Peyer's patch (tissue), 4 donors: ENCODE measurements at regions not wholly inside any gene's neighbourhood (a gene's known extent, or its start where the extent isn't known, plus 50 kb on each side); places are given as distances from the start of the nearest gene placed in this dataset.

Experiments used
- DNase-seq, 3 donors: peaks; one replicate each; pipeline ENCODE4 v3.0.0-alpha.2; 2017 to 2019
- H3K27ac ChIP-seq, 4 donors: fragments of 200-600 bp; sonication (generic); one replicate each; pipeline ENCODE4 v1.5.1; 2016 to 2019
- H3K27me3 ChIP-seq, 2 donors: fragments of 200-600 bp; sonication (generic); one replicate each; pipeline ENCODE4 v1.5.1; 2019
- H3K36me3 ChIP-seq, 3 donors: fragments of 200-600 bp; sonication (generic); one replicate each; pipeline ENCODE4 v1.5.1; 2016 to 2019
- H3K4me1 ChIP-seq, 4 donors: fragments of 200-600 bp; sonication (generic); one replicate each; pipeline ENCODE4 v1.5.1; 2016 to 2019
- H3K4me3 ChIP-seq, 4 donors: fragments of 200-600 bp; sonication (generic); 1 replicate in 3 of 4; 2 replicates in 1 of 4; pipeline ENCODE4 v1.5.1; 2016 to 2019; ENCODE audit warnings: mild to moderate bottlenecking in 1 of 4
- H3K9me3 ChIP-seq, 4 donors: fragments of 200-600 bp; sonication (generic); one replicate each; pipeline ENCODE4 v1.5.1; 2016 to 2019; ENCODE audit warnings: mild to moderate bottlenecking in 1 of 4
- POLR2A ChIP-seq, 2 donors: fragments of 450-650 bp; IDR thresholded peaks; one replicate each; pipeline ENCODE4 v1.5.1; 2017; ENCODE audit warnings: antibody characterized with exemption in 2 of 2, mild to moderate bottlenecking in 2 of 2, moderate library complexity in 2 of 2
- TF ChIP-seq, protein P1 (sequence below), 6 experiments: fragments of 450-650 bp in 4 of 6; fragments of 200-600 bp in 2 of 6; sonication (generic) in 1 of 6; IDR thresholded peaks; one replicate each; pipeline ENCODE4 v1.5.1; 2017 to 2019; ENCODE audit warnings: antibody characterized with exemption in 6 of 6, mild to moderate bottlenecking in 3 of 6, moderate library complexity in 1 of 6

GRCh38 chr18:45562567-45563479 is 52.5 kb upstream of the SLC14A2 start:
- Histone ChIP-seq H3K27me3 (no peaks in the 10 kb centered on the region), H3K36me3 (no peaks in the 10 kb centered on the region), H3K9me3 (no peaks in the 10 kb centered on the region), H3K27ac (peak overlapping the region; percentile 22 to 70 (median 48)), H3K4me1 (peaks cover 0 to 5% (median 0%) of the 10 kb centered on the region in 4 donors), H3K4me3 (no peak overlapping the region)
- DNase-seq: peak in 2 of 3 donors; percentile 23 to 57
- no peak for TF ChIP-seq POLR2A (IDR thresholded peaks at IDR 0.05)
- TF ChIP-seq, protein P1, sequence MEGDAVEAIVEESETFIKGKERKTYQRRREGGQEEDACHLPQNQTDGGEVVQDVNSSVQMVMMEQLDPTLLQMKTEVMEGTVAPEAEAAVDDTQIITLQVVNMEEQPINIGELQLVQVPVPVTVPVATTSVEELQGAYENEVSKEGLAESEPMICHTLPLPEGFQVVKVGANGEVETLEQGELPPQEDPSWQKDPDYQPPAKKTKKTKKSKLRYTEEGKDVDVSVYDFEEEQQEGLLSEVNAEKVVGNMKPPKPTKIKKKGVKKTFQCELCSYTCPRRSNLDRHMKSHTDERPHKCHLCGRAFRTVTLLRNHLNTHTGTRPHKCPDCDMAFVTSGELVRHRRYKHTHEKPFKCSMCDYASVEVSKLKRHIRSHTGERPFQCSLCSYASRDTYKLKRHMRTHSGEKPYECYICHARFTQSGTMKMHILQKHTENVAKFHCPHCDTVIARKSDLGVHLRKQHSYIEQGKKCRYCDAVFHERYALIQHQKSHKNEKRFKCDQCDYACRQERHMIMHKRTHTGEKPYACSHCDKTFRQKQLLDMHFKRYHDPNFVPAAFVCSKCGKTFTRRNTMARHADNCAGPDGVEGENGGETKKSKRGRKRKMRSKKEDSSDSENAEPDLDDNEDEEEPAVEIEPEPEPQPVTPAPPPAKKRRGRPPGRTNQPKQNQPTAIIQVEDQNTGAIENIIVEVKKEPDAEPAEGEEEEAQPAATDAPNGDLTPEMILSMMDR (IDR thresholded peaks at IDR 0.05): no peak

GRCh38 chr18:45565280-45565970 is 49.9 kb upstream of the SLC14A2 start:
- peak overlapping the region in 2 of 4 donors; percentile 15 to 42 for H3K27ac ChIP-seq
- no peak for DNase-seq
- no peaks in the 10 kb centered on the region for H3K27me3 ChIP-seq
- TF ChIP-seq, protein P1 (IDR thresholded peaks at IDR 0.05): no peak
- no peak for TF ChIP-seq POLR2A (IDR thresholded peaks at IDR 0.05)
- H3K36me3 ChIP-seq: no peaks in the 10 kb centered on the region
- no peaks in the 10 kb centered on the region for H3K9me3 ChIP-seq
- H3K4me3 ChIP-seq: no peak overlapping the region
- H3K4me1 ChIP-seq: peaks cover 0 to 5% (median 0%) of the 10 kb centered on the region in 4 donors
